DOHH2 (cell line): ENCODE measurements at regions not wholly inside any gene's neighbourhood (a gene's known extent, or its start where the extent isn't known, plus 50 kb on each side); places are given as distances from the start of the nearest gene placed in this dataset.

ENCODE experiments used
- H3F3A ChIP-seq: fragments of 200-600 bp; sonication (generic), shearing (Covaris generic); 2 replicates; pipeline ENCODE4 v1.6.0; 2016; ENCODE audit warnings: antibody characterized with exemption, mild to moderate bottlenecking; ENCODE audit not compliant: control insufficient read depth, insufficient read depth
- H3K27ac ChIP-seq: fragments of 200-600 bp; sonication (generic); 2 replicates; pipeline ENCODE4 v1.5.1; 2014; ENCODE audit warnings: low read depth, mild to moderate bottlenecking, low read length, moderate library complexity
- H3K27me3 ChIP-seq: fragments of 200-600 bp; sonication (generic); 2 replicates; pipeline ENCODE4 v1.6.1; 2014; ENCODE audit warnings: mild to moderate bottlenecking, low read length, mixed read lengths; ENCODE audit not compliant: control insufficient read depth
- H3K36me3 ChIP-seq: fragments of 200-600 bp; sonication (generic); 2 replicates; pipeline ENCODE4 v1.6.1; 2014; ENCODE audit warnings: mild to moderate bottlenecking, low read length, moderate library complexity, mixed read lengths; ENCODE audit not compliant: control insufficient read depth
- H3K4me1 ChIP-seq: fragments of 200-600 bp; sonication (generic); 2 replicates; pipeline ENCODE4 v1.6.1; 2014; ENCODE audit warnings: mild to moderate bottlenecking, low read length, mixed read lengths; ENCODE audit not compliant: control insufficient read depth
- H3K4me2 ChIP-seq: fragments of 200-600 bp; sonication (generic); 2 replicates; pipeline ENCODE4 v1.6.0; 2014; ENCODE audit warnings: mild to moderate bottlenecking, low read length, moderate library complexity
- H3K4me3 ChIP-seq: fragments of 200-600 bp; sonication (generic); 2 replicates; pipeline ENCODE4 v1.5.1; 2014; ENCODE audit warnings: mild to moderate bottlenecking, low read length, mixed read lengths
- H3K79me2 ChIP-seq: fragments of 200-600 bp; sonication (generic); 2 replicates; pipeline ENCODE4 v1.6.1; 2014; ENCODE audit warnings: mild to moderate bottlenecking, low read length, mixed read lengths; ENCODE audit not compliant: control insufficient read depth
- H3K9me2 ChIP-seq: fragments of 200-600 bp; sonication (generic); replicated peaks from 2 replicates; pipeline ENCODE4 v1.6.1; 2014; ENCODE audit warnings: mild to moderate bottlenecking, low read length, mixed read lengths; ENCODE audit not compliant: control insufficient read depth
- H3K9me3 ChIP-seq: fragments of 200-600 bp; sonication (generic); 2 replicates; pipeline ENCODE4 v1.6.1; 2014; ENCODE audit warnings: antibody characterized with exemption, low read length, mixed read lengths; ENCODE audit not compliant: control insufficient read depth, insufficient read depth
- H4K20me1 ChIP-seq: fragments of 200-600 bp; sonication (generic); 2 replicates; pipeline ENCODE4 v1.6.0; 2014; ENCODE audit warnings: low read depth, mild to moderate bottlenecking, antibody characterized with exemption, low read length, moderate library complexity; ENCODE audit not compliant: control insufficient read depth, insufficient read depth
- EZH2phosphoT487 ChIP-seq: fragments of 200-600 bp; sonication (generic); IDR thresholded peaks from 2 replicates; pipeline ENCODE4 v1.6.1; 2017; ENCODE audit warnings: borderline replicate concordance, mild to moderate bottlenecking, antibody characterized with exemption, low read length, moderate library complexity, mixed read lengths
- TF ChIP-seq, protein P1 (sequence below): fragments of 200-600 bp; sonication (generic); IDR thresholded peaks from one replicate; pipeline ENCODE4 v1.5.1; 2014; ENCODE audit warnings: antibody characterized with exemption, mild to moderate bottlenecking, low read depth, low read length; ENCODE audit not compliant: poor library complexity, severe bottlenecking

DNA sequence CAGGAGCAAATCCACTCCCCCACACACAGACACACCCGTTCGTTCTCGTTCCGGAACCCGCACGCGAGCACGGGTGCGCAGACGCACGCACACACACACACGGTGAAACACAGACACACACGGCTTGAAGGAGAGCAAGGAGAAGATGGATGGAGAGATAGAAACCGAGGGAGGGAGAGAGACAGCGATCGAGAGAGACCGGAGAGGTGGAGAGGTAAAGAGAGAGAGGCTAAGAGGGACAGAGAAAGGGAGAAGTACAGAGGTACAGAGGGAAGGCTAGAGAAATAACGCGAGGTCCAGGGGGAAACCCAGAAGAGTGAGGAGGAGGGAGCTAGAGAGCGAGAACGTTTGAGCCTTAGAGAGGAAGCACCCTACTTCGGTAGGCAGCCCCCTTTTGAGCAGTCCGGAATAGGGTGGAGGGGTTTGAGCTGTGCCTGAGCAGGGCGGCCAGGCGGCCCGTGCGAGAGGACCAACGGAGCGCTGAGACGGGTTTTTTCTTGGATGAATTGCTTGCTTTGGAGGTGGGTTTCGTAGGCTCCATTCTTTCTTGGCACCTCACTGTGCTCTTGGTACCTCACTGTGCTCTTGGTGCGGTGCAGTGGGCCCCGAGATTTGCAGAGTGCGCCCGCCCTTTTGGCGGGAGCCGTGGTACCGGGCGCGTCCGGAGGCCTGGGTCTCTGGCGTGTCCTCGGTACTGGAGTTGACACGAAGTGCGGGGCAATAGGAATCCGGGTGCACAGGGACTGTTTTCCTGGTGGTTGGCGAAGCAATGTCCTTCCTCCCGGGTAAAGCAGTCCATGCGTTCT lies 88.4 kb upstream of the RHOU start:
- peak overlapping the region; percentile 32 for H3K27ac ChIP-seq
- H3K79me2 ChIP-seq = no peaks in the 10 kb centered on the region
- no peaks in the 10 kb centered on the region for H3K36me3 ChIP-seq
- no peak; the same call in 1 of the 2 replicates for TF ChIP-seq EZH2phosphoT487
- TF ChIP-seq, protein P1, sequence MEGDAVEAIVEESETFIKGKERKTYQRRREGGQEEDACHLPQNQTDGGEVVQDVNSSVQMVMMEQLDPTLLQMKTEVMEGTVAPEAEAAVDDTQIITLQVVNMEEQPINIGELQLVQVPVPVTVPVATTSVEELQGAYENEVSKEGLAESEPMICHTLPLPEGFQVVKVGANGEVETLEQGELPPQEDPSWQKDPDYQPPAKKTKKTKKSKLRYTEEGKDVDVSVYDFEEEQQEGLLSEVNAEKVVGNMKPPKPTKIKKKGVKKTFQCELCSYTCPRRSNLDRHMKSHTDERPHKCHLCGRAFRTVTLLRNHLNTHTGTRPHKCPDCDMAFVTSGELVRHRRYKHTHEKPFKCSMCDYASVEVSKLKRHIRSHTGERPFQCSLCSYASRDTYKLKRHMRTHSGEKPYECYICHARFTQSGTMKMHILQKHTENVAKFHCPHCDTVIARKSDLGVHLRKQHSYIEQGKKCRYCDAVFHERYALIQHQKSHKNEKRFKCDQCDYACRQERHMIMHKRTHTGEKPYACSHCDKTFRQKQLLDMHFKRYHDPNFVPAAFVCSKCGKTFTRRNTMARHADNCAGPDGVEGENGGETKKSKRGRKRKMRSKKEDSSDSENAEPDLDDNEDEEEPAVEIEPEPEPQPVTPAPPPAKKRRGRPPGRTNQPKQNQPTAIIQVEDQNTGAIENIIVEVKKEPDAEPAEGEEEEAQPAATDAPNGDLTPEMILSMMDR = peak; percentile 10
- peaks cover 14% of the 10 kb centered on the region for H3K4me1 ChIP-seq
- no peaks in the 10 kb centered on the region for H3F3A ChIP-seq
- H4K20me1 ChIP-seq = no peaks in the 10 kb centered on the region
- H3K4me2 ChIP-seq = peak overlapping the region; percentile 96
- H3K27me3 ChIP-seq = peaks cover 46% of the 10 kb centered on the region
- H3K4me3 ChIP-seq = peak overlapping the region; percentile 90
- no peaks in the 10 kb centered on the region for H3K9me3 ChIP-seq
- H3K9me2 ChIP-seq = no peaks in the 10 kb centered on the region

DNA sequence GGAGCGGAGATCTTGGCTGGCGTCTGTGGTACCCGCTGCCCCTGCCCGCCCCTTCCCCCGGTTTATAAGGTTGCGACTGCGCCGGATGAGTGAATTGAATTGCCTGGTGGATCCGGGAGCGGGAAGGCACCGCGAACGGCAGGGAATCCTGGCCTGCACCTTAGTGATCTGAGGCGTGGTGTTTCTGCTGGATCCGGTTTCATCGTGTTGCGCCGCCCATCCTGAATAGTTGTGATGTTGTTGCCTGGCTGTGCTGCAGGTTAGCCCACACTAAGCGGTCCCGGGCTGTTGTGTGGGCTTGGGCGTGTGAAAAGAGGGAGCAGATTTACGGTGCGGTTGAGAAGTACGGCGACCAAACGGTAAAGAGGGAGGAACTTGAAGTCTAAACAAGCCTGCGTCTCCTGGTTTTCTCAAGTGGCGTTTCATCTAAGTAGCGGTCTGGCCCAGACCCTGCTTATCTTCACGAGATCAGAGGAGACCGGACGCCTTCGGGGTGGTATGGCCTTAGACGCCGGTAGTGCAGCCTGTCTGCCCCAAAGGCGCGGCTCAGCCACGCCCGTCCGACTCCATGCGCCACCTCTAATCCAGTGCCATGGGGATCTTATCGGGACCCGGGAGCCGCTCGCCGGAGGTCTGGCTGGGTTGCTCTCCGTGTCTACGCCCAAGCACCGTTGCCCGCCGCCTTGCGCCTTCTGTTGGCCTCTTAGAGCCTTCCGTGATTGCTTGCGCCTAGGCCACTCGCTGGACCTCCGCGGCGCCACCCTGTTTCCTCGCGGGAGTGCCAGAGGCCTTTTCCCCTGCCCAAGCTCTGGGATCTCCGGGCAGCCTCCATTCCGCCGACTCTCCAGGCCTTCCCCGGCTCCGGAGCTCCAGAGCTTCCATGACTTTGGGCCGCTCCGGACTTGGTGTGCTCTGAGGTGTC lies 87.5 kb upstream of the RHOU start:
- no peaks in the 10 kb centered on the region for H3F3A ChIP-seq
- H4K20me1 ChIP-seq = no peaks in the 10 kb centered on the region
- H3K9me3 ChIP-seq = no peaks in the 10 kb centered on the region
- H3K36me3 ChIP-seq = no peaks in the 10 kb centered on the region
- peaks cover 50% of the 10 kb centered on the region for H3K27me3 ChIP-seq
- H3K4me1 ChIP-seq = peaks cover 14% of the 10 kb centered on the region
- TF ChIP-seq, protein P1 = no peak
- TF ChIP-seq EZH2phosphoT487 = no peak; the same call in 1 of the 2 replicates
- H3K4me2 ChIP-seq = peak overlapping the region; percentile 96
- H3K27ac ChIP-seq = no peak overlapping the region
- peak overlapping the region; percentile 90 for H3K4me3 ChIP-seq
- no peaks in the 10 kb centered on the region for H3K9me2 ChIP-seq
- H3K79me2 ChIP-seq = no peaks in the 10 kb centered on the region

DNA sequence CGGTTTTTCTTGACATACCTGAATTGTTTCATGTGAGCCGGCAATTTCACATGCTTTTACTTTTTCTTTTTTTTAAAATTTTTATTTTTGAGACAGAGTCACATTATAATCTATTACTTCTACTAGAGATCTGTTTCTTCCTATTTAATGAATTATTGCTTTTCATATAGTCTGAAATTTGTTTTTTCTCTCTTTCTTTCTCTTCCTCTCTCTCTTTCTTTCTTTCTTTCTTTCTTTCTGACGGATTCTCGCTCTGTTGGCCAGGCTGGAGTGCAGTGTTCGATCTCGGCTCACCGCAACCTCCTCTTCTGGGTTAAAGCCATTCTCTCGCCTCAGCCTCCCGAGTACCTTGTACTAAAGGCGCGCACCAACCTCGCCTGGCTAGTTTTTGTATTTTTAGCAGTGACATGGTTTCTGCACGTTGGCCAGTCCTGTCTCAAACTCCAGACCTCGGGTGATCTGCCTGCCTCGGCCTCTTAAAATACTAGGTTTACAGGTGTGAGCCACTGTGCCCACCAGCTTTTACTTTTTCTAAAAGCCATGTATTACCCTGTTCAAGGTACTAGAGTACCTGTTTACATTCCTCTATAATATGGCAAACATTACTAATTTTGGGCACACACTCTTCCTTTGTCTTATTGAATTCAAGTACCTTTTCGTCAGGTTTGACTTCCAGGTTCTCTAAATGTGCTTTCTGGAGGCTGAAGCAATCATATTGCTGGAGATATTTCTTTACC lies 86.5 kb upstream of the RHOU start:
- Histone ChIP-seq H3K4me1 (peaks cover 14% of the 10 kb centered on the region), H3K4me3 (no peak overlapping the region), H3K27me3 (peaks cover 50% of the 10 kb centered on the region), H3K27ac (no peak overlapping the region), H3K9me2 (no peaks in the 10 kb centered on the region), H3K4me2 (no peak overlapping the region), H3F3A (no peaks in the 10 kb centered on the region), H4K20me1 (no peaks in the 10 kb centered on the region), H3K9me3 (no peaks in the 10 kb centered on the region), H3K36me3 (no peaks in the 10 kb centered on the region), H3K79me2 (no peaks in the 10 kb centered on the region)
- TF ChIP-seq EZH2phosphoT487 = 0 out of 2 replicates have a peak, but pooled peaks have one; percentile 61
- TF ChIP-seq, protein P1 = no peak
